ENCODE measurements at regions not wholly inside any gene's neighbourhood (a gene's known extent, or its start where the extent isn't known, plus 50 kb on each side); places are given as distances from the start of the nearest gene placed in this dataset.
"Not testable (repeated sequence)": the region's sequence is repeated elsewhere in the genome, so short reads cannot be mapped to it uniquely, and the experiment has no call there.

DNA sequence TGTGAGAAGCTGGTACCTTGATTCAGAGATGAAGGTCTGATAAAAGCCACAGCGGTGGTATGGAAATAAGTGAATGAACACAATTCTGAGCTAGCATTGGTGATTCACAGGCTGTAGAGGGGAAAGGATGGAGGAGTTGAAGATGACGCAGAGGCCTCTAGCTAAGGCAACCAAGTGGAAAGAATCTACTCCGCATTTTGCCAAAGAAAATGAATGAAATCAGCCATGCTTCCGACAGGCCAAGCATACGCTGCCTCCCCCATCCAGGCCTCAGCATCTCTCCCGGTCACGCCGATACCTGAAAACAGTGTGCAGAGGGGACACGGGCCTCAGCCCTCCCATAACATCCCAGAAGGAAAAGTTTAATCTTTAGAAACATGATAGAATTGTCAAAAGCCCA is 124.3 kb upstream of the UNC5B start:
- Mint-ChIP-seq H3K9me3 (ENCODE audit: low read depth) (no peaks in the 10 kb centered on the region), H3K27ac (no peak overlapping the region), H3K36me3 (no peaks in the 10 kb centered on the region), H3K4me3 (no peak overlapping the region), H3K4me1 (ENCODE audit: low read depth) (no peaks in the 10 kb centered on the region), H3K27me3 (no peaks in the 10 kb centered on the region)

DNA sequence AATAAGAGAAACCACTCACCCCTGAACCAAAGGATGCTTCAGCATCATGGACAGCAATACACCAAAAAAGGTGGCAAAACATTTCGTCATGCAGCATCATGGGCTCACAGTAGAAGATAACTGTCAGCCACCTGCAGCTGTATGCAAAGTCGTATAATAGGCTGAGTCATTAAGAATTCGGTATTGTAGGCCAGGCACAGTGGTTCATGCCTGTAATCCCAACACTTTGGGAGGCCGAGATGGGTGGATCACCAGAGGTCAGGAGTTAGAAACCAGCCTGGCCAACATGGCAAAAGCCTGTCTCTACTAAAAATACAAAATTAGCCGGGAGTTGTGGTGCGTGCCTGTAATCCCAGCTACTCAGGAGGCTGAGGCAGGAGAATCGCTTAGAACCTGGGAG is 123.8 kb upstream of the UNC5B start:
- H3K9me3 Mint-ChIP-seq (ENCODE audit: low read depth): not testable (repeated sequence)

GRCh38 chr10:71089162-71089561 is 123.2 kb upstream of the UNC5B start:
- Mint-ChIP-seq H3K27ac (no peak overlapping the region), H3K9me3 (ENCODE audit: low read depth) (no peaks in the 10 kb centered on the region), H3K36me3 (no peaks in the 10 kb centered on the region), H3K27me3 (no peaks in the 10 kb centered on the region), H3K4me1 (ENCODE audit: low read depth) (no peaks in the 10 kb centered on the region), H3K4me3 (no peak overlapping the region)

More for the DNA sequence above, 123.8 kb upstream of the UNC5B start:
- H3K27me3 Mint-ChIP-seq; H3K4me1 Mint-ChIP-seq (ENCODE audit: low read depth); H3K4me3 Mint-ChIP-seq; H3K36me3 Mint-ChIP-seq; H3K27ac Mint-ChIP-seq: not testable (repeated sequence)

- Mint-ChIP-seq H3K27me3 (no peaks in the 10 kb centered on the region), H3K36me3 (no peaks in the 10 kb centered on the region), H3K4me1 (ENCODE audit: low read depth) (peaks cover 4% of the 10 kb centered on the region), H3K9me3 (ENCODE audit: low read depth) (no peaks in the 10 kb centered on the region), H3K4me3 (no peak overlapping the region), H3K27ac (no peak overlapping the region)
These were observed 122.0 kb upstream of the UNC5B start for GRCh38 chr10:71090330-71090729.

- no peak overlapping the region for H3K4me3 Mint-ChIP-seq
- H3K27me3 Mint-ChIP-seq: no peaks in the 10 kb centered on the region
- H3K4me1 Mint-ChIP-seq (ENCODE audit: low read depth): peaks cover 4% of the 10 kb centered on the region
- no peaks in the 10 kb centered on the region for H3K9me3 Mint-ChIP-seq (ENCODE audit: low read depth)
- H3K27ac Mint-ChIP-seq: no peak overlapping the region
- no peaks in the 10 kb centered on the region for H3K36me3 Mint-ChIP-seq
These were observed 121.6 kb upstream of the UNC5B start for GRCh38 chr10:71090801-71091200.

- Mint-ChIP-seq H3K9me3 (ENCODE audit: low read depth) (no peaks in the 10 kb centered on the region), H3K4me3 (no peak overlapping the region), H3K27ac (no peak overlapping the region), H3K4me1 (ENCODE audit: low read depth) (peaks cover 4% of the 10 kb centered on the region), H3K36me3 (no peaks in the 10 kb centered on the region), H3K27me3 (peaks cover 9% of the 10 kb centered on the region)
These were observed 119.5 kb upstream of the UNC5B start for GRCh38 chr10:71092812-71093401.

- Mint-ChIP-seq H3K27me3 (peaks cover 9% of the 10 kb centered on the region), H3K4me1 (ENCODE audit: low read depth) (peaks cover 4% of the 10 kb centered on the region), H3K27ac (no peak overlapping the region), H3K9me3 (ENCODE audit: low read depth) (no peaks in the 10 kb centered on the region), H3K36me3 (no peaks in the 10 kb centered on the region), H3K4me3 (no peak overlapping the region)
These were observed 118.8 kb upstream of the UNC5B start for GRCh38 chr10:71093531-71093930.

- Mint-ChIP-seq H3K27me3 (peaks cover 9% of the 10 kb centered on the region), H3K36me3 (no peaks in the 10 kb centered on the region), H3K27ac (no peak overlapping the region), H3K9me3 (ENCODE audit: low read depth) (no peaks in the 10 kb centered on the region), H3K4me1 (ENCODE audit: low read depth) (peaks cover 4% of the 10 kb centered on the region), H3K4me3 (no peak overlapping the region)
These were observed 117.5 kb upstream of the UNC5B start for GRCh38 chr10:71094712-71095390.

DNA sequence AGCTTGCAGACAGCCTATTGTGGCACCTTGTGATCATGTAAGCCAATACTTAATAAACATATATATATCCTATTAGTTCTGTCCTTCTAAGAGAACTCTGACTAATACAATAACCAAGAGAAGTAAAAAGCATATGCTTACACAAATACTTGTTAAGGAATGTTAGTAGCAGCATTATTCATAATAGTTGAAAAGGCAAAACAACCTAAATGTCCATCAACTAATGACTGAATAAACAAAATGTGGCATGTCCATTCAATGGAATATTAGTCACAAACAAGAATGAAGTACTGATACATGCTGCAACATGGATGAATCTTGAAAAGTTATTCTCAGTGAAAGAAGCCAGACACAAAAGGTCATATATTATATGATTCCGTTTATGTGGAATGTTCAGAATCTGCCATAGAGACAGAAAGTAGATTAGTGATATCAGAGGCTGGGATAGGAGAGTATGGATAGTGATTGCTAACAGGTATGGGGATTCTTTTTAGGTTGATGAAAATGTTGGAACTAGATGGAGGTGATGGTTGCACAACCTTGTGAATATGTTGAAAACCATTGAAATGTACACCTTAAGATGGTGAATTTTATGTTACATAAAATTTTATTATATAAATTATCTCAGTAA is 112.5 kb upstream of the UNC5B start:
- Mint-ChIP-seq H3K4me3 (no peak overlapping the region), H3K36me3 (no peaks in the 10 kb centered on the region), H3K9me3 (ENCODE audit: low read depth) (no peaks in the 10 kb centered on the region), H3K4me1 (ENCODE audit: low read depth) (peaks cover 4% of the 10 kb centered on the region), H3K27me3 (peaks cover 9% of the 10 kb centered on the region), H3K27ac (no peak overlapping the region)

DNA sequence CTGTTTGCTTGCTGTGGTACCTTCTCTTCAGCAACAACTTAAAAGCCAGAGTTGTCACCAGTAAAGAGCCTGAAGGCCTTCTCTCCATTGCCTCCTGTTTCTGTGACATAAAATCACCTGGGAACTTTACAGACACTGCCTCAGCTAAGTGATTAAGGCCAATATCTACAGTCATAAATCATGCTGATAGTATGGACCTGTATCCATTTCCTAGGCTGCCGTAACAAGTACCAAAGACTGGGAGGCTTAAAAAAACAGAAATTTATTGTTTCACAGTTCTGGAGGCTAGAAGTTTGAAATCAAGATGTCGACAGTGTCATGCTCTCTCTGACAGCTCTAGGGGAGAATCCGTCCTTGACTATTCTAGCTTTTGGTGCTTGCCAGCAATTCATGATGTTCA is 108.4 kb upstream of the UNC5B start:
- H3K27ac Mint-ChIP-seq: no peak overlapping the region
- no peaks in the 10 kb centered on the region for H3K36me3 Mint-ChIP-seq
- H3K27me3 Mint-ChIP-seq: no peaks in the 10 kb centered on the region
- H3K9me3 Mint-ChIP-seq (ENCODE audit: low read depth): peaks cover 4% of the 10 kb centered on the region
- H3K4me1 Mint-ChIP-seq (ENCODE audit: low read depth): peaks cover 5% of the 10 kb centered on the region
- no peak overlapping the region for H3K4me3 Mint-ChIP-seq

- H3K4me3 Mint-ChIP-seq; H3K36me3 Mint-ChIP-seq; H3K4me1 Mint-ChIP-seq (ENCODE audit: low read depth); H3K27me3 Mint-ChIP-seq; H3K27ac Mint-ChIP-seq; H3K9me3 Mint-ChIP-seq (ENCODE audit: low read depth): not testable (repeated sequence)
These were observed 106.2 kb upstream of the UNC5B start for GRCh38 chr10:71106151-71106550.

DNA sequence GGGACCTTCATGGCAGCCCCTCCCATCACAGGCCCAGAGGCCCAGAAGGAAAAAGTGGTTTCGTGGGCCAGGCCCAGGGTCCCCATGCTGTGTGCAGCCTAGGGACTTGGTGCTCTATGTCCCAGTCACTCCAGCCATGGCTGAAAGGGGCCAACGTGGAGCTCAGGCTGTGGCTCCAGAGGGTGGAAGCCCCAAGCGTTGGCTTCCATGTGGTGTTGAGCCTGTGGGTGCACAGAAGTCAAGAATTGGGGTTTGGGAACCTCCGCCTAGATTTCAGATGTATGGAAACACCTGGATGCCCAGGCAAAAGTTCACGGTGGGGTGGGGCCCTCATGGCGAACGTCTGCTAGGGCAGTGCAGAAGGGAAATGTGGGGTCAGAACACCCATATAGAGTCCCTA is 105.3 kb upstream of the UNC5B start:
- not testable (repeated sequence) for H3K27me3 Mint-ChIP-seq; H3K36me3 Mint-ChIP-seq; H3K4me1 Mint-ChIP-seq (ENCODE audit: low read depth); H3K27ac Mint-ChIP-seq; H3K9me3 Mint-ChIP-seq (ENCODE audit: low read depth); H3K4me3 Mint-ChIP-seq

- not testable (repeated sequence) for H3K27me3 Mint-ChIP-seq; H3K4me1 Mint-ChIP-seq (ENCODE audit: low read depth); H3K27ac Mint-ChIP-seq; H3K4me3 Mint-ChIP-seq; H3K9me3 Mint-ChIP-seq (ENCODE audit: low read depth); H3K36me3 Mint-ChIP-seq
These were observed 104.3 kb upstream of the UNC5B start for GRCh38 chr10:71108042-71108441.

DNA sequence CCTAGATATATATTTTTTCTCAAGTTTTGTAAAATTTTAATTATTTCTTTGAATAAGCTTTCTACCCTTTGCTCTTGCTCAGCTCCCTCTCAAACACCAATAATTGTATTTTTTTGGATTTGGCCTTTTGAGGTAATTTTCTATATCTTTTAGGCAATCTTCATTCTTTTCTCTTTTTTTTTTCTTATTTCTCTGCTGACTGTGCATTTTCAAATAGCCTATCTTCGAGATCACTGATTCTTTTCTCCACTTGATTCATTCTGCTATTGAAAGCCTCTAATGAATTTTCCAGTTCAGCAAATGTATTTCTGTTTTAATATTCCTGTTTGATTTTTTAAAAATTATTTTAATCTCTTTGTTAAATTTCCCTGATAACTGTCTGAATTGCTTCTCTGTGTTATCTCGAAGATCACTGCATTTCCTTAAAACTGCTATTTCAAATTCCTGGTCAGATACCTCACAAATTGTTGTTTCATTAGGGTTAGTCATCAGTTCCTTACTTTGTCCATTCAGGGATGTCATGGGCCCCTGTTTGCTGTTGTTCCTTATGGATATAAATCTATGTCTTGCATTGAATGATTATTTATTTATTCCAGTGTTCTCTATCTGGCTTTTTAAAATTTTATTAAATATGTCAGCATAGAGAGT is 100.1 kb upstream of the UNC5B start:
- H3K4me3 Mint-ChIP-seq: no peak overlapping the region
- peaks cover 26% of the 10 kb centered on the region for H3K9me3 Mint-ChIP-seq (ENCODE audit: low read depth)
- no peaks in the 10 kb centered on the region for H3K4me1 Mint-ChIP-seq (ENCODE audit: low read depth)
- H3K36me3 Mint-ChIP-seq: peaks cover 7% of the 10 kb centered on the region
- H3K27me3 Mint-ChIP-seq: peaks cover 13% of the 10 kb centered on the region
- no peak overlapping the region for H3K27ac Mint-ChIP-seq

- H3K27ac Mint-ChIP-seq: no peak overlapping the region
- H3K9me3 Mint-ChIP-seq (ENCODE audit: low read depth): peaks cover 38% of the 10 kb centered on the region
- H3K27me3 Mint-ChIP-seq: peaks cover 13% of the 10 kb centered on the region
- H3K36me3 Mint-ChIP-seq: peaks cover 12% of the 10 kb centered on the region
- no peaks in the 10 kb centered on the region for H3K4me1 Mint-ChIP-seq (ENCODE audit: low read depth)
- no peak overlapping the region for H3K4me3 Mint-ChIP-seq
These were observed 95.9 kb upstream of the UNC5B start for GRCh38 chr10:71116426-71116825.

Measured in activated naive CD8-positive, alpha-beta T cell (primary cell).